Coronary artery (tissue), 2 donors: ENCODE measurements at regions not wholly inside any gene's neighbourhood (a gene's known extent, or its start where the extent isn't known, plus 50 kb on each side); places are given as distances from the start of the nearest gene placed in this dataset.
"Not testable (repeated sequence)": the region's sequence is repeated elsewhere in the genome, so short reads cannot be mapped to it uniquely, and the experiment has no call there.

Source experiments
- DNase-seq: peaks from one replicate; pipeline ENCODE4 v3.0.0-alpha.2; 2017; ENCODE audit warnings: low spot score
- H3K27ac ChIP-seq, 2 donors: fragments of 200-600 bp; sonication (generic); one replicate each; pipeline ENCODE4 v1.5.1; 2016 to 2019
- H3K4me3 ChIP-seq: fragments of 200-600 bp; sonication (generic); 2 replicates; pipeline ENCODE4 v1.5.1; 2016; ENCODE audit warnings: mild to moderate bottlenecking, moderate library complexity
- TF ChIP-seq, protein P1 (sequence below): fragments of 200-600 bp; sonication (generic); IDR thresholded peaks from one replicate; pipeline ENCODE4 v1.5.1; 2019; ENCODE audit warnings: antibody characterized with exemption

DNA sequence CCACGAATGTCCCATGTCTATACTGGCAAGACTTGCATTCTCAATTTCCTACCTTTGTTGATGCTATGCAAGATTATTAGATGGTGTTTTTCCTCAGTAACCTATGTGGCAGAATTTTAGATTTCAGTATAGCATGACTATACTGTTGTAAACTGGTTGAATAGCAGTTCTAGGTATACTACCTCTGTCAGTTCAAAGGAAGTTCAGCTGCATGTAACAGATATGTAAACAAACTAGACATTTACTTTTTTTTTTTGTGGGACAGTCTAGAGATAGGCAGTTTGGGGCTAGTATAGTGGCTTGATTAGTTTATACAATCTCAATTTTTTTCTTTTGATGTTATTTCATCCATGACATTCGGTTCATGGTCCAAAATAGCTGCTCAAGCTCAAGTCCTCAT lies 97.6 kb upstream of the GRIN3A start:
- TF ChIP-seq, protein P1, sequence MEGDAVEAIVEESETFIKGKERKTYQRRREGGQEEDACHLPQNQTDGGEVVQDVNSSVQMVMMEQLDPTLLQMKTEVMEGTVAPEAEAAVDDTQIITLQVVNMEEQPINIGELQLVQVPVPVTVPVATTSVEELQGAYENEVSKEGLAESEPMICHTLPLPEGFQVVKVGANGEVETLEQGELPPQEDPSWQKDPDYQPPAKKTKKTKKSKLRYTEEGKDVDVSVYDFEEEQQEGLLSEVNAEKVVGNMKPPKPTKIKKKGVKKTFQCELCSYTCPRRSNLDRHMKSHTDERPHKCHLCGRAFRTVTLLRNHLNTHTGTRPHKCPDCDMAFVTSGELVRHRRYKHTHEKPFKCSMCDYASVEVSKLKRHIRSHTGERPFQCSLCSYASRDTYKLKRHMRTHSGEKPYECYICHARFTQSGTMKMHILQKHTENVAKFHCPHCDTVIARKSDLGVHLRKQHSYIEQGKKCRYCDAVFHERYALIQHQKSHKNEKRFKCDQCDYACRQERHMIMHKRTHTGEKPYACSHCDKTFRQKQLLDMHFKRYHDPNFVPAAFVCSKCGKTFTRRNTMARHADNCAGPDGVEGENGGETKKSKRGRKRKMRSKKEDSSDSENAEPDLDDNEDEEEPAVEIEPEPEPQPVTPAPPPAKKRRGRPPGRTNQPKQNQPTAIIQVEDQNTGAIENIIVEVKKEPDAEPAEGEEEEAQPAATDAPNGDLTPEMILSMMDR = no peak
- DNase-seq = no peak
- Histone ChIP-seq H3K27ac (no peak overlapping the region), H3K4me3 (no peak overlapping the region)

DNA sequence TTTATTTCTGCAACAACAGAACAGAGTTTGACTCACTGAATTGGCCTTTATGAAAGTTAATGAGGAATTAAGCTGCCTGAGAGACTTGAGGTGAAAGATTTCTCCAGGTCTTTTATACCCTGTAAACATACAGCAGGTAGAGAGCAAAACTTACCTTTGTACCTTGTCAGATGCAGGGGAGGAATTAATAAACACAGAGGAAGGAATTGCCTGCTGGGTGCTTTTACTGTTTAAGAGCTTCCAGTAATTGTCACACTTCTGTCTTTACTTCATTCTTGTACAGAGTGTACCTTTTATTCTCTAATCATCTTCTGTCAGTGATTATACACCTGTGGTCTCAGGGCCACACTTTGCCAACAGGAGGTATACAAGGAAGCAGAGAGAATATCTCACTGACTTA lies 94.0 kb upstream of the GRIN3A start:
- H3K4me3 ChIP-seq = no peak overlapping the region
- TF ChIP-seq, protein P1 = no peak
- no peak for DNase-seq

DNA sequence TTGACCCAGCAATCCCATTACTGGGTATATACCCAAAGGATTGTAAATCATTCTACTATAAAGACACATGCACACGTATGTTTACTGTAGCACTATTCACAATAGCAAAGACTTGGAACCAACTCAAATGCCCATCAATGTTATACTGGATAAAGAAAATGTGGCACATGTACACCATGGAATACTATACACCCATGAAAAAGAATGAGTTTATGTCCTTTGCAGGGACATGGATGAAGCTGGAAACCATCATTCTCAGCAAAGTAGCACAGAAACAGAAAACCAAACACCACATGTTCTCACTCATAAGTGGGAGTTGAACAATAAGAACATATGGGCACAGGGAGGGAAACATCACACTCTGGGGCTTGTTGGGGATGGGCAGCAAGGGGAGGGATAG lies 83.0 kb upstream of the GRIN3A start:
- H3K4me3 ChIP-seq, H3K27ac ChIP-seq, DNase-seq: not testable (repeated sequence)

More for the DNA sequence above, 94.0 kb upstream of the GRIN3A start:
- H3K27ac ChIP-seq = no peak overlapping the region

DNA sequence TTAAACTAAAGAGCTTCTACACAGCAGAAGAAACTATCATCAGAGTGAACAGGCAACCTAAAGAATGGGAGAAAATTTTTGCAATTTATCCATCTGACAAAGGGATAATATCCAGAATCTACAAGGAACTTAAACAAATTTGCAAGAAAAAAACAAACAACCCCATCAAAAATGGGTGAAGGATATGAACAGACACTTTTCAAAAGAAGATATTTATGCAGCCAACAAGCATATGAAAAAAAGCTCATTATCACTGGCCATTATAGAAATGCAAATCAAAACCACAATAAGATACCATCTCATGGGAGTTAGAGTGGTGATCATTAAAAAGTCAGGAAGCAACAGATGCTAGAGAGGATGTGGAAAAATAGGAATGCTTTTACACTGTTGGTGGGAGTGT lies 82.5 kb upstream of the GRIN3A start:
- not testable (repeated sequence) for H3K27ac ChIP-seq, H3K4me3 ChIP-seq, DNase-seq

DNA sequence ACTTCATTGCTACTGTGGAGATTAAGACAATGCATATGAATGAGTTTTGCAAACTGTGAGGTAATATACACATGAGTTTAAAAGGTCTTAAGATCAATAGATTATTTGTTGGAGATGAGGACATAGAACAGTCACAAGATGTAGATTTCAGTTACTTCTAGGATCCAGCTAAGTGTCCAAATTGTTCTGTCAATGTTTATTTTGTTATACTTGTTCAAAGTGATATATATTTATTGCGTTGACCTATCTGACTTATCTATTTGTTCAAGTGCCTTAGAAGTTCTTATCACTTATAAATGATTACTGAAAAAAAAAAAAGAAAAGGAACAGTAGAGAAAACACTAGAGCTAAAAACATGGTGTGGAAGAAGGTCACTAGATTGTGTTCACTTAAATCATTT lies 75.6 kb upstream of the GRIN3A start:
- H3K27ac ChIP-seq = no peak overlapping the region
- DNase-seq = no peak
- TF ChIP-seq, protein P1 = no peak
- no peak overlapping the region for H3K4me3 ChIP-seq

DNA sequence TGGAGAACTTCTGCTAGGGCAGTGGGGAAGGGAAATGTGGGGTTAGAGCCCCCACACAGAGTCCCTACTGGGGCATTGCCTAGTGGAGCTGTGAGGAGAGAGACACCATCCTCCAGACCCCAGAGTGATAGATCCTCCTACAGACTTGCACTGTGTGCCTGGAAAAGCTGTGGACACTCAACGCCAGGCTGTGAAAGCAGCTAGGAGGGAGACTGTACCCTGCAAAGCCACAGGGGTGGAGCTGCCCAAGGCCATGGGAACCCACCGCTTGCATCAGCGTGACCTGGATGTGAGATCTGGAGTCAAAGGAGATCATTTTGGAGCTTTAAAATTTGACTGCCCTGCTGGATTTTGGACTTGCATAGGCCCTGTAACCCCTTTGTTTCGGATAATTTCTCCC lies 69.4 kb upstream of the GRIN3A start:
- DNase-seq, H3K27ac ChIP-seq, H3K4me3 ChIP-seq: not testable (repeated sequence)

DNA sequence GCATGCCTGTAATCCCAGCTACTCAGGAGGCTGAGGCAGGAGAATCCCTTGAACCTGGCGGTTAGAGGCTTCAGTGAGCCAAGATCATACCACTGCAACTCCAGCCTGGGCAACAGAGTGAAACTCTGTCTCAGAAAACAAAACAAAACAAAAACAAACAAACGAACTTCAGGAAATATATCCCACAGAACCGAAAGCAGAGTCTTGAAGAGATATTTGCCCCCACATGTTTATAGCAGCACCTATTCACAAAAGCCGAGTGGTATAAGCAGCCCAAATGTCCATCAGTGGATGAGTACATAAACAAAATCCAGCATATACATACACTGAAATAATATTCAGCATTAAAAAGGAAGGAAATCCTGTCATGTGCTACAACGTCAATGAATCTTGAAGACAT lies 57.6 kb upstream of the GRIN3A start:
- H3K27ac ChIP-seq = no peak overlapping the region
- no peak overlapping the region for H3K4me3 ChIP-seq
- no peak for DNase-seq
- TF ChIP-seq, protein P1 = no peak

DNA sequence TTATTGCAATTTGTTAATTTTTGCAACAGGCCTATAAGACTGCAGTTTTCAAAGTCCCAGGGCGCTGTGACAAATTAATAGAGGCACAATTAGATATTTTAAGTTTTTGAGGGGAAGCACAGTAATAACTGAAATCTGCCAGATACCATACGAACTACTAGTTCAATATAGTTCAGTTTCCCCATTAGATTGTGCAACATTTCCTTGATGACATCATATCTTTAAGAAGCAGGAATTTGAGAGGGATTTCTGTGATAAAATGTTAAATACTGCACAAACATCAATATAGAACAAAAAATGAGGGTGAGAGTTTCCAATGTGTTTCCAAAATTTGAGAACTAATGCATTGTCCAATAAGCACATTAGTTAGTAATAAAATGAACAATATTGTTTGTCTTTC lies 56.7 kb upstream of the GRIN3A start:
- Histone ChIP-seq H3K27ac (no peak overlapping the region), H3K4me3 (no peak overlapping the region)
- TF ChIP-seq, protein P1 = no peak
- DNase-seq = no peak

DNA sequence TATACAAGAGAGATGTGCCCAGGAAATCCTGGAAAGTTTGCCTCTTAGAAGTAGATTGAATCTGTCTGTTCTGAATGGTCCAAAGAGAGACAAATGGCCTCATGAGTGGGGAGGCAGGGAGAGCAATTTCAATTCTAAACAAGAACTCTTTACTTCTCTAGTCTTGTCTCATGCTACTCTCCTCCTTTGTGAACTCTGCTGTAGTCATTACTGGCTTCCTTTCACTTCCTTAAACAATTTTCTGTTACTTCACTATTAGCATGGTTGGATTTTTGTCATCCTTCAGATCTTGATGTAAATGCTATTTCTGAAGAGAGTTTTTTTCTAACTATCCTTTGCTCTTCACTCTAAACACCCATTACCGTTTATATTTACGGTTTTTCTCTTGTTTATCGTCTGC lies 54.0 kb upstream of the GRIN3A start:
- Histone ChIP-seq H3K27ac (no peak overlapping the region), H3K4me3 (no peak overlapping the region)
- TF ChIP-seq, protein P1 = no peak
- DNase-seq = no peak
